ENCODE measurements at regions not wholly inside any gene's neighbourhood (a gene's known extent, or its start where the extent isn't known, plus 50 kb on each side); places are given as distances from the start of the nearest gene placed in this dataset.

- DNase-seq, result no peak
- no peak overlapping the region for H2AFZ ChIP-seq (ENCODE audit: low read length)
- no peak overlapping the region for H3K27ac ChIP-seq (ENCODE audit: low read length)
- H3F3A ChIP-seq (ENCODE audit: insufficient read depth, low read length), result no peaks in the 10 kb centered on the region
- H4K20me1 ChIP-seq (ENCODE audit: insufficient read depth, low read length), result no peaks in the 10 kb centered on the region
- no peak overlapping the region for H3K4me3 ChIP-seq (ENCODE audit: low read length)
- H3K9ac ChIP-seq (ENCODE audit: low read length), result no peak overlapping the region
- no peaks in the 10 kb centered on the region for H3K9me3 ChIP-seq (replicated peaks; ENCODE audit: insufficient read depth, low read length)
- H3K9me2 ChIP-seq (replicated peaks; ENCODE audit: insufficient read depth, low read length), result no peaks in the 10 kb centered on the region
- TF ChIP-seq CTCF (IDR thresholded peaks at IDR 0.05; ENCODE audit: low read length), result no peak
- TF ChIP-seq EZH2 (optimal IDR thresholded peaks at IDR 0.05; ENCODE audit: low read depth, low read length), result no peak
- no peak for TF ChIP-seq EZH2phosphoT487 (IDR thresholded peaks at IDR 0.05; ENCODE audit: low read length)
- no peaks in the 10 kb centered on the region for H3K79me2 ChIP-seq (ENCODE audit: low read length)
- no peaks in the 10 kb centered on the region for H3K27me3 ChIP-seq (replicated peaks; ENCODE audit: insufficient read depth, low read length)
- no peaks in the 10 kb centered on the region for H3K36me3 ChIP-seq (replicated peaks; ENCODE audit: insufficient read depth, low read length)
- H3K4me2 ChIP-seq (ENCODE audit: low read depth, low read length), result no peak overlapping the region
- H3K4me1 ChIP-seq (ENCODE audit: low read length), result no peaks in the 10 kb centered on the region
Measured at GRCh38 chr3:20852712-20853111, 666.7 kb upstream of the SGO1 start.

- DNase-seq, result no peak
- no peak for TF ChIP-seq CTCF (IDR thresholded peaks at IDR 0.05; ENCODE audit: low read length)
- H3F3A ChIP-seq (ENCODE audit: insufficient read depth, low read length), result no peaks in the 10 kb centered on the region
Measured at GRCh38 chr3:20849975-20850374, 664.0 kb upstream of the SGO1 start.

GRCh38 chr3:20846832-20847231, 660.8 kb upstream of the SGO1 start:
- H3K4me2 ChIP-seq (ENCODE audit: low read depth, low read length), result no peak overlapping the region

More at GRCh38 chr3:20849975-20850374, 664.0 kb upstream of the SGO1 start:
- no peak overlapping the region for H3K9ac ChIP-seq (ENCODE audit: low read length)
- no peaks in the 10 kb centered on the region for H3K4me1 ChIP-seq (ENCODE audit: low read length)
- no peak overlapping the region for H2AFZ ChIP-seq (ENCODE audit: low read length)
- H3K4me2 ChIP-seq (ENCODE audit: low read depth, low read length), result no peak overlapping the region
- no peak overlapping the region for H3K4me3 ChIP-seq (ENCODE audit: low read length)
- no peak overlapping the region for H3K27ac ChIP-seq (ENCODE audit: low read length)
- H3K27me3 ChIP-seq (replicated peaks; ENCODE audit: insufficient read depth, low read length), result no peaks in the 10 kb centered on the region
- no peaks in the 10 kb centered on the region for H4K20me1 ChIP-seq (ENCODE audit: insufficient read depth, low read length)
- no peaks in the 10 kb centered on the region for H3K36me3 ChIP-seq (replicated peaks; ENCODE audit: insufficient read depth, low read length)
- no peaks in the 10 kb centered on the region for H3K79me2 ChIP-seq (ENCODE audit: low read length)
- no peaks in the 10 kb centered on the region for H3K9me3 ChIP-seq (replicated peaks; ENCODE audit: insufficient read depth, low read length)
- no peaks in the 10 kb centered on the region for H3K9me2 ChIP-seq (replicated peaks; ENCODE audit: insufficient read depth, low read length)

More at GRCh38 chr3:20846832-20847231, 660.8 kb upstream of the SGO1 start:
- no peaks in the 10 kb centered on the region for H3K9me2 ChIP-seq (replicated peaks; ENCODE audit: insufficient read depth, low read length)
- H3K4me3 ChIP-seq (ENCODE audit: low read length), result no peak overlapping the region
- no peaks in the 10 kb centered on the region for H3F3A ChIP-seq (ENCODE audit: insufficient read depth, low read length)
- TF ChIP-seq CTCF (IDR thresholded peaks at IDR 0.05; ENCODE audit: low read length), result no peak
- TF ChIP-seq EZH2phosphoT487 (IDR thresholded peaks at IDR 0.05; ENCODE audit: low read length), result no peak
- no peaks in the 10 kb centered on the region for H3K36me3 ChIP-seq (replicated peaks; ENCODE audit: insufficient read depth, low read length)
- no peak overlapping the region for H2AFZ ChIP-seq (ENCODE audit: low read length)
- no peaks in the 10 kb centered on the region for H3K79me2 ChIP-seq (ENCODE audit: low read length)
- no peak overlapping the region for H3K9ac ChIP-seq (ENCODE audit: low read length)
- no peak for DNase-seq
- no peaks in the 10 kb centered on the region for H3K9me3 ChIP-seq (replicated peaks; ENCODE audit: insufficient read depth, low read length)
- no peak overlapping the region for H3K27ac ChIP-seq (ENCODE audit: low read length)
- no peaks in the 10 kb centered on the region for H4K20me1 ChIP-seq (ENCODE audit: insufficient read depth, low read length)
- H3K4me1 ChIP-seq (ENCODE audit: low read length), result no peaks in the 10 kb centered on the region
- H3K27me3 ChIP-seq (replicated peaks; ENCODE audit: insufficient read depth, low read length), result no peaks in the 10 kb centered on the region
